ENCODE measurements at regions not wholly inside any gene's neighbourhood (a gene's known extent, or its start where the extent isn't known, plus 50 kb on each side); places are given as distances from the start of the nearest gene placed in this dataset.
"Not testable (repeated sequence)": the region's sequence is repeated elsewhere in the genome, so short reads cannot be mapped to it uniquely, and the experiment has no call there.

DNA sequence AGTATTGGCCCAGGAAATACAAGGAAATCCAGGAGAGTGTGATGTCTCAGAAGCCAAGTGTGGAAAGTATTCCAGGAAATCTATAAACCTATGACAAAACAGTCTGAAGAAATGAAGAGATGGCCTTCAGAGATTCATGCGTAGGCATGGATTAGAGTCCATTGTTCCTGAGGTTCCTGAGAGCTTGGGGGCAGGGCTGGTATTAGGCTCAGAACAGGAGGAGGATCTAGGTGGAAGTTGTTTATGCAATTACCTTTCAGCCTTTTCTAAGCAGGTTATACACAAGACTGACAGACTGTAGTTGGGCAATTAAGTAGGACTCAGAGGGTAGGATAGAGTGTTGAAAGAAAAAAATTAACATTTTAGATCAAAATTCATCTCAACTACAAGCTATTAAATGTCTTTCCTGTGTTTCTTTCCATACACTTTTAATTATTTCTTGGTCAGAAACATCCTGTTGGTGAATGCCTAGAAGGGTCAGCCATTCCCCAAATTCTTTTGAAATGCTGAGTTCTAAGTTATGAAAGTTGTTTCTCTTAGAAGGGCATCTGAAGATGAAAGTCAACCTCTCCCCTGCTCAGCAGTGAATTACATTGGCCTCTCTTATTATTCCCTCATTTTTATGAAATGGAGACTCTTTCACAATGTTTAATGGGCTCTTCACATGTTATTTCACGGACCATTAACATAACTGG, 201.2 kb upstream of the MYLIP start:
- peak; percentile 60 to 62 for DNase-seq (ENCODE audit: low read depth in 2 of 2)

GRCh38 chr6:15926256-15926655, 202.6 kb upstream of the MYLIP start:
- no peak for DNase-seq (ENCODE audit: low read depth in 2 of 2)

DNA sequence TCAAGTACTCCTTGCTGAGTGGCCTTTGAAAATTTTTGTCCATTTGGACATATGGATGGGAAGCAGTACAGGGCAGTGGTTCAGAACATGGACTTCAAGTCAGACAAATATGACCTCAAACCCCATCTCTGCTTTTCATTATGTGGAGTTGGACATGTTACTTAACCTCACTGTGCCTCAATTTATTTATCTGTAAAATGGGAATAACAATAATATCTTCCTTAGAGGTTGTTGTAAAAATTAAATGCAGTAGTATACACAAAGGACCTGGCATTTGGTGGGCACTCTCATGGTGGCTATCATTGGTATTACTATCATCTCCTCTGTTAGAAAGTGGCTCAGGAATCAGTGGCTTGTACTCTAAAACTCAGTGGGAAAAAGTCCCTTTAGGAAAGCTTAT, 204.0 kb upstream of the MYLIP start:
- no peak for DNase-seq (ENCODE audit: low read depth in 2 of 2)

DNA sequence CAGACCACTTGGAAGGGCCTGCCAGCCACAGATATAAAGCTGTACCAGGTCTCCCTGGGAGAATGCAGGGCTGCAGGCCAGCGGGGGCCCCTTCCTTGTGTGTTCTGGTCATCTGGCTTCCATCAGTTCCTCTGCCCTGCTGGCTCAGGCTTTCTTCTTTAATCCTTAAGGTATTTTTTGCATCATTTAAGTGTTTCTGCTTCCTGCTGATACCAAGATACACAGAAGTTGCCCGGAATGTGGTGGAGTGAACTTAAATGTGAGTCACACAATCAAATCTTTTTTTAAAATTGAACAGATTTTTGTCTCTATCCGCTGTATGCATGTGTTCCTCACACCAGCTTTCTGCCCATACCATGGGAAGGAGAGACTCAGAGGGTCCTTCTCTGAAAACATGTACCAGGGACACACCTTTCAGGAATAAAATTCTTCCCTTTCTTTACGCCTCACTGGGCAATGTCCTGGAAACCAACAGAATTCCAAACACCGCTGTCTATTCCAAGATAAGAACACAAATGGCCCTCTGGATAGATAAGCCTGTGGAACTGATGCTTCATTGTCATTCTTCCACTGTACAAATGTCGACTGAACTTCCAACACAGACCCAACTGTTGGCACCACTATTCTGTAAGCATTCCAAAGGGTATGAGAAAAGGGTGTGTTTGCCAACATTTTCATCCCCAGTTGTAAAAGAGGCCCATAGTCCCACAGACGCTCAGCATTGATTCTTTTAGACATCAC, 206.2 kb upstream of the MYLIP start:
- peak; percentile 91 for DNase-seq (ENCODE audit: low read depth in 2 of 2)

GRCh38 chr6:15921243-15921642, 207.6 kb upstream of the MYLIP start:
- no peak for DNase-seq (ENCODE audit: low read depth in 2 of 2)

DNA sequence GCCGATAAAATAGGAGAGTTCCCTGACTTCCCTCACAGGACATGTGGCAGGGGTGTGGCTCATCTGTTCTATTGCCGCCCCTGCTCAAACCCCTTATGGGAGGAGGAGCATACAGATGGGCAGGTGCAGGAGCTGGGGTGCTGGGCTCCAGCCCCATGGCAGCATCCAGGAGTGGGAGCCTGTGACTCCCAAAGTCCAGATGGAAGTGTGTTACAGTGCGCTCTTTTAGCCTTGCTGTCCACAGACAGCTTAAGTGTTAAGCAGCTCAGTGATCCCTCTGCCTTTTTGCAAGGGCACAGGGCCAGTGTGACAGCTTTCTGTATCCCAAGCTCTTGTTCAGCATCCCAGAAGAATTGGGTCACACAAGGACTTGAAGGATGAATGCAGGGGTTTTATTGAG, 212.3 kb upstream of the MYLIP start:
- DNase-seq (ENCODE audit: low read depth in 2 of 2), result no peak

DNA sequence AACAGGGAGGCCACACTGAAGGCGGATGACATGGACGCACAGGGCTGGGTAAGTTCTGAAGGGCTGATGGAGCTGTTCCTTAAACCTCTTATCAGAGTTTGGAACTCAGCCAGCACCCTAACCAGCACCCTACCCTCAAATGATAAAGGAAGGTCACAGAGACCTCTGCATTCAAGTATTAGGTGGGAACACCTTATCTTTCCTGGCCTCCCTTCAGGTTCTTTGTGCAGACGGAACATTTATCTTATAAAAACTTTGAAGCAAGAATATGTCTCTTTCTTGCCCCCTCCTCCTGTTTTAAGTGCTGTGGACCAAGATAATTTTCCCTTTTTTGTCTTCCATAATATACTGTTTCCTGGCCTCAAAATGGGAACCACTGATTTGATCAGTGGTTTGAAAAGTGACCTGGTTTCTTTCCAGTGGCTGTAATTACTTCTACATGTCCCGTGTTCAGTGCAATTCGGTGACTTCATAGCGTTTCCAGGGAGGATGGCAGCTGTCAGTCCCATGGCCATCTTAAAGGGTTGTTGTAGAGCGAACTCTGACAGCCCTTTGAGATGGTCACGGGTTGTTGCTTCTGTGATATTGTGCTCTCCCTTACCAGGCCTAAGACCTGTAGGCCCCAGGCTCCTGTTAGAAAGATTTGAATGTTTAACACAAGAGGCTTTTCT, 213.2 kb upstream of the MYLIP start:
- no peak for DNase-seq (ENCODE audit: low read depth in 2 of 2)

DNA sequence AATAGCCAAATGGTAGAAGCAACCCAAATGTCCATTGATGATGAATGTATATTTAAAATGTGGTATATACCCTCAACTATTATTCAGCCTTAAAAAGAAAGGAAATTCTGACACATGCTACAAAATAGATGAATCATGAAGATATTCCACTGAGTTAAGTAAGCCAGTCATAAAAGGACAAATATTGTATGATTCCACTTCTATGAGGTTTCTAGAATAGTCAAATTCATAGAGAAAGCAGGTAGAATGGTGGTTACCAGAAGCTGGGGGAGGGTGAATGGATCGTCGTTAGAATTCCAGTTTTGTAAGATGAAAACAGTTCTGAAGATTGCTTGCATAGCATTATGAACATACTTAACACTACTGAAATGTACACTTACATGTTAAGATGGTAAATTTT, 214.3 kb upstream of the MYLIP start:
- DNase-seq (ENCODE audit: low read depth in 2 of 2), result no peak

- DNase-seq (ENCODE audit: low read depth in 2 of 2), result no peak
Measured at GRCh38 chr6:15913573-15913972, 215.3 kb upstream of the MYLIP start.

DNA sequence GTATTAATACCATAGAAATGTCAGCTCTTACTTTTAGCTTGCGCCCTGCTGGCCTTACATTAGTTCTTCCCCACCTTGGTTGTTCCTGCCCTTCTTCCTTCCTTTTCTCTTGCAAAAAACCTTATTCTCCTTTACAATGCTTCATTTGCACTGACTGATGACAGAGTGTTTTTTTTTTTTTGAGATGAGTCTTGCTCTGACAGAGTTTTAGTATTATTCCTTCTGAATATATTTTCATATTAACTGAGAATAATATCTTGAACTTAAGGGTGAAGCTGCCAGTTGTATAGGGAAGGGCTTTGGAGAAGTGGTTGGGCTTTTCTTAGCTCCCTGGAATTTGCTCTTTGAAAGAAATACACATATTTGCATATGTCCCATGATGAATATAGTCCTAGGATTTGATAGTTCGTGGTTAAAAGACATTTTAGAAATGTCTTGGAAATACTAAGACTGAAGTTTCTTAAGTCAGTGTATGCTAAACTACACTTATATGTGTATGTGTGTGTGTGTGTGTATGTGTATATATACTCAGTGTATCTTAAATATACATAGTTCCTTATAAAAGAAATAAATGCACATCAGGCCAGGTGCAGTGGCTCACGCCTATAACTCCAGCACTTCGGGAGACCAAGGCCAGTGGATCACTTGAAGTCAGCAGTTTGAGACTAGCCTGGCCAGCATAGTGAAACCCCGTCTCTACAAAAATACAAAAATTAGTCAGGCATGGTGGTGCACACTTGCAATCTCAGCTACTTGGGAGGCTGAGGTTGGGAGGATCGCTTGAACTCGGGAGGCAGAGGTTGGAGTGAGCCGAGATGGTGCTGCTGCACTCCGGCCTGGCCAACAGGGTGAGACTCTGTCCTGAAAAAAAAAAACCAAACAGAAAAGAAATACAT, 216.1 kb upstream of the MYLIP start:
- DNase-seq (ENCODE audit: low read depth in 2 of 2), result peak in 1 of 2 experiments; percentile 57

GRCh38 chr6:15911753-15912504, 217.0 kb upstream of the MYLIP start:
- DNase-seq (ENCODE audit: low read depth in 2 of 2), result no peak

DNA sequence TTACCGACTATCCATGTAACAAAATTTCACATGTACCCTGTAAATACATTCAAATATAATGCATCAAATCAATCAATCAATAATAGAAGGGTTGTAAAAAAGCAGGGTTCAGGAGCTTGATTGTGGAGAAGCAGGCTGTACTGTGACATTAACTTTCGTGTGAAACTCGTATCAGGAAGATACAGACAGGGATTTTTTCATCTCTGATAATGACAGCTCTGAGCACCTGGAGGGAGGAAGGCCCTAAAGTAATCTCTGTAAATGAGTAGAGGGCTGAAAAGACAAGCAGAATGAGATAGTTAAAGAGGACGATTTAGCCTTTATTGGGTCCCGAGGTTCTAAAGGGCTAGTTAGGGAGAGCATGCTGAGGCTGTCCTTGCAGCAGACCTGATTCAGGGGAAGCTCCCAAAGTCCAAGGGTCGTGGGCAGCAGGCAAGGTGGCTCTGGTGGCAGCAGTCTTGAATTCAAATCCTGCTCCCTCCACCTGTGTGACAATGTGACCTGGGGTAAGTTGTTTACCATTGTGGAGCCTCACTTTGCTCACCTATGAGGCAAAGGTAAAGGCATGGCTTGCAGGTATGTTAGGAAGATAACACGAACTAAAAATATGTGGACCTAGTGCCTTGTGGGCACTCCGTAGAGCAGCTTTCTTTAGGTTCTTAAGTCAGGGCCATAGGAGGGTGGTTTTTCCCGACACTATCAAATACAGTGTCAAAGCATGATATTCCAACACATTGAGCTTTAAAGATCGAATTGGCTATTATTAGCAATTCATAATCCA, 219.4 kb upstream of the MYLIP start:
- DNase-seq (ENCODE audit: low read depth in 2 of 2), result no peak

DNA sequence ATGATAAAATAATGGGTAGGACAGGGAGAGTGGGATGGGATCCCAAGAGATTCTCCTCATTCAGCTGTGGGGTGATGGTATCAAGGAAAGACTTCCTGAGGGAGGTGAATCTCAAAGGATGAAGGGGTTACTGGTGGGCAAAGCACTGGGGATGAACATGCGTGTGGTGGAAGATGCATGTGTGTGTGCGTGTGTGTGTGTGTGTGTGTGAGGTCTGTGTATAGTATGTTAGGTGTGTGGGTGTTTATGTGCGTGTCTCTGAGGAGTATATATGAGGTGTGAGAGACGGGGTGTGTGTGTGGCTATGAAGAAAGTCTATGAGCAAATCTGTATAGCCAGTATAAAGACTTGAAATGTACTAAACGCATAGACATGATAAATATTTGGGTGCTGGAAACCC, 220.0 kb upstream of the MYLIP start:
- no peak for DNase-seq (ENCODE audit: low read depth in 2 of 2)

- DNase-seq (ENCODE audit: low read depth in 2 of 2), result no peak
Measured at GRCh38 chr6:15907914-15908518, 220.9 kb upstream of the MYLIP start.

DNA sequence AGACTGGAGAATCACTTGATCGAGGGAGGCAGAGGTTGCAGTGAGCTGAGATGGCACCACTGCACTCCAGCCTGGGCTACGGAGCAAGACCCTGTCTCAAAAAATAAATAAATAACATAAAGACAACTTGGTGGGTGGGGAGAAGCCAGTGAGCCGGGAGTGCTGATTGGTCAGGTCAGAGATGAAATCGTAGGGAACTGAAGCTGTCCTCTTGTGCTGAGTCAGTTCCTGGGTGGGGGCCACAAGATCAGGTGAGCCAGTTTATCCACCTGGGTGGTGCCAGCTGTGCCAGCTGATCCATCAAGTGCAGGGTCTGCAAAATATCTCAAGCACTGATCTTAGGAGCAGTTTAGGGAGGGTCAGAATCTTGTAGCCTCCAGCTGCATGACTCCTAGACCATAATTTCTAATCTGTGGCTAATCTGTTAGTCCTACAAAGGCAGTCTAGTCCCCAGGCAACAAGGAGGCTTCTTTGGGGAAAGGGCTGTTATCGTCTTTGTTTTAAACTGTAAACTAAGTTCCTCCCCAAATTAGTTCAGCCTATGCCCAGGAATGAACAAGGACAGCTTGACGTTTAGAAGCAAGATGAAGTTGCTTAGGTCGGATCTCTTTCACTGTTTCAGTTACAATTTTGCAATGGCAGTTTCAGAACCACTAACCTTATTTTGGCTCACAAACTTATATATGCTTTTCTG, 221.5 kb upstream of the MYLIP start:
- DNase-seq (ENCODE audit: low read depth in 2 of 2), result not testable (repeated sequence)

GRCh38 chr6:15906420-15907016, 222.4 kb upstream of the MYLIP start:
- no peak for DNase-seq (ENCODE audit: low read depth in 2 of 2)

DNA sequence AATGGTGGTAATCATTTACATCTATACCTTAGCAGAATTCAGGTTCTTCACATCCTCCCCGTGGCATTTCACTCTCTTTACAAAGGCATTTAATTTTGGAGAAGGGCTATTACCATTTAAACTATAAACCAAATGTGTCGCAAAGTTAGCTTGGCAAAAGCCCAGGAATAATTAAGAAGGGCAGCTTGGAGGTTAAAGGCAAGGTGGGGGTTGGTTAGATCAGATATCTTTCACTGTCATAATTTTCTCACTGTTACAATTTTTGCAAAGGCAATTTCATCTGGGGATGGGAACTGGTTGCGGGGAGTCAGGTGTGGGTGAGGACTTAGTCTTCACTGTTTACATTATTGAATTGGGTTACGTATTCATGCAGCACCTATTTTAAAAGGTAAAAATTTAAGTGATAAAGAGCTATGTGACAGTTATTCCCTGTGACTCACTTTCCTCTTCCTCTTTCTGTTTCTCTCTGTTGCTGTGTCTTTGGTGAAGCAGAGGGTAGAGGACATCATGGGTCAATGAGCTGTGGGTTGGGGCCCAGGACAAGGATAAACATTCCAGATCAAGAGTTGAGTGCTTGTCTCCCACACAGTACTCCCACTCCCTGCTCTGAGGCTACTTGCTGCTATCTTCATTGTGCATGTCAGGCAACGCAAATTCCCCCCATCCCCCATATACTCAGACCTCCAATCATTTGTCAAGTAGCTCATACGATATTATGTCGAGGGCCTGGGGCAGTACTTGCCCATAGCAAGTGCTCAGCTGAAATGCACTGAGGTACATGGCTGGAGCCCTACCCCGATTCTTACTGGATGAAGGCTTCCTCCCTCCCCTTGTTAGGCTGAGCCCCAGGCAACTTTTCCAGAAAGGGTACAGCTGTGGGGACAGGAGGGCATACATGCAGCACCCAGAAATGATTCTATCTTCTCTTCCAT, 223.1 kb upstream of the MYLIP start:
- DNase-seq (ENCODE audit: low read depth in 2 of 2), result no peak

All from fibroblast of skin of left quadriceps (primary cell).